ENCODE measurements at regions not wholly inside any gene's neighbourhood (a gene's known extent, or its start where the extent isn't known, plus 50 kb on each side); places are given as distances from the start of the nearest gene placed in this dataset.

DNA sequence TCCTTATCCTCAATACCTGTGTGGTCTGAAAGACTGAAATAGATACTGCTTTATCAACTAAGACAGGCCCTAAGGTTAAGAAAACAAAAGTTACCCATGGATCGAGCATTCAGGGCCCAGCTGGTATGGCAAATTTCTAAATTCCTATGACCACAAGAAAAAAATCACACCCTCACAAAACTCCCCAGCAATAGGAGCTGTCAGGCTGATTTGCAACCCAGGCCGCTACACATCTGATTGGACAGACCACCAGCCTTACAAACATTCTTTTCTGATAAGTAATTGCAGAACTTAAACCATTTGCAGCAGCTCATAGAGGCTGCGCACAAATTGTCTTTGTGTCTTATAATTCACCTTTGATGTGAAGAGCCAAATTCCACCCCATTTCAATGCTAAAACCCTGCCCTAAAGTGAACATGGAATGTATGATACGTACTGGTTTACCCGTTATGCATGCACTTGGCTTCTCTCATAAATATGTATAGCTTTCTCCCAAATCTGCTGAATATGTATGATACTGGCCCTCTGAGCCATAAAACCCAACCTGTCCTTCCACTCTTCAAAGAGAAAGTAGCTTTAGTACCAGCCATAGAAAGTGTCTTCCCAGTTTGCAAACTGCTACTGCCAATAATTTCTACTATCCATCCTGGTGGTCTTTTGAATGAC, 842.5 kb downstream of the GRID1 start:
- TF ChIP-seq MXI1 (IDR thresholded peaks at IDR 0.05; ENCODE audit: borderline replicate concordance, low read depth, low read length) (no peak), POLR2A (IDR thresholded peaks at IDR 0.05; ENCODE audit: low read depth, low read length) (no peak), USF2 (IDR thresholded peaks at IDR 0.05; ENCODE audit: low read depth, low read length) (no peak), MAFK (IDR thresholded peaks at IDR 0.05; ENCODE audit: low read depth, low read length) (no peak)
- TF ChIP-seq, protein P1, sequence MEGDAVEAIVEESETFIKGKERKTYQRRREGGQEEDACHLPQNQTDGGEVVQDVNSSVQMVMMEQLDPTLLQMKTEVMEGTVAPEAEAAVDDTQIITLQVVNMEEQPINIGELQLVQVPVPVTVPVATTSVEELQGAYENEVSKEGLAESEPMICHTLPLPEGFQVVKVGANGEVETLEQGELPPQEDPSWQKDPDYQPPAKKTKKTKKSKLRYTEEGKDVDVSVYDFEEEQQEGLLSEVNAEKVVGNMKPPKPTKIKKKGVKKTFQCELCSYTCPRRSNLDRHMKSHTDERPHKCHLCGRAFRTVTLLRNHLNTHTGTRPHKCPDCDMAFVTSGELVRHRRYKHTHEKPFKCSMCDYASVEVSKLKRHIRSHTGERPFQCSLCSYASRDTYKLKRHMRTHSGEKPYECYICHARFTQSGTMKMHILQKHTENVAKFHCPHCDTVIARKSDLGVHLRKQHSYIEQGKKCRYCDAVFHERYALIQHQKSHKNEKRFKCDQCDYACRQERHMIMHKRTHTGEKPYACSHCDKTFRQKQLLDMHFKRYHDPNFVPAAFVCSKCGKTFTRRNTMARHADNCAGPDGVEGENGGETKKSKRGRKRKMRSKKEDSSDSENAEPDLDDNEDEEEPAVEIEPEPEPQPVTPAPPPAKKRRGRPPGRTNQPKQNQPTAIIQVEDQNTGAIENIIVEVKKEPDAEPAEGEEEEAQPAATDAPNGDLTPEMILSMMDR (conservative IDR thresholded peaks at IDR 0.05; ENCODE audit: low read depth, low read length), result no peak
